Fibroblast of pulmonary artery (primary cell): ENCODE measurements at regions not wholly inside any gene's neighbourhood (a gene's known extent, or its start where the extent isn't known, plus 50 kb on each side); places are given as distances from the start of the nearest gene placed in this dataset.

Experiments
- DNase-seq: peaks from one replicate; pipeline ENCODE4 v3.0.0-alpha.2; 2010; ENCODE audit warnings: low read depth
- H3K4me3 ChIP-seq: replicated peaks from 2 replicates; pipeline ENCODE4 v1.5.1; 2011; ENCODE audit warnings: low read depth, mild to moderate bottlenecking, control low read depth, low read length, moderate library complexity
- TF ChIP-seq, protein P1 (sequence below): IDR thresholded peaks from 2 replicates; pipeline ENCODE4 v1.5.1; 2011; ENCODE audit warnings: mild to moderate bottlenecking, control low read depth, low read length, inconsistent platforms; ENCODE audit errors: missing control alignments

GRCh38 chr3:148441191-148441590, 256.5 kb upstream of the AGTR1 start:
- no peak overlapping the region for H3K4me3 ChIP-seq
- no peak for DNase-seq
- TF ChIP-seq, protein P1, sequence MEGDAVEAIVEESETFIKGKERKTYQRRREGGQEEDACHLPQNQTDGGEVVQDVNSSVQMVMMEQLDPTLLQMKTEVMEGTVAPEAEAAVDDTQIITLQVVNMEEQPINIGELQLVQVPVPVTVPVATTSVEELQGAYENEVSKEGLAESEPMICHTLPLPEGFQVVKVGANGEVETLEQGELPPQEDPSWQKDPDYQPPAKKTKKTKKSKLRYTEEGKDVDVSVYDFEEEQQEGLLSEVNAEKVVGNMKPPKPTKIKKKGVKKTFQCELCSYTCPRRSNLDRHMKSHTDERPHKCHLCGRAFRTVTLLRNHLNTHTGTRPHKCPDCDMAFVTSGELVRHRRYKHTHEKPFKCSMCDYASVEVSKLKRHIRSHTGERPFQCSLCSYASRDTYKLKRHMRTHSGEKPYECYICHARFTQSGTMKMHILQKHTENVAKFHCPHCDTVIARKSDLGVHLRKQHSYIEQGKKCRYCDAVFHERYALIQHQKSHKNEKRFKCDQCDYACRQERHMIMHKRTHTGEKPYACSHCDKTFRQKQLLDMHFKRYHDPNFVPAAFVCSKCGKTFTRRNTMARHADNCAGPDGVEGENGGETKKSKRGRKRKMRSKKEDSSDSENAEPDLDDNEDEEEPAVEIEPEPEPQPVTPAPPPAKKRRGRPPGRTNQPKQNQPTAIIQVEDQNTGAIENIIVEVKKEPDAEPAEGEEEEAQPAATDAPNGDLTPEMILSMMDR: no peak

DNA sequence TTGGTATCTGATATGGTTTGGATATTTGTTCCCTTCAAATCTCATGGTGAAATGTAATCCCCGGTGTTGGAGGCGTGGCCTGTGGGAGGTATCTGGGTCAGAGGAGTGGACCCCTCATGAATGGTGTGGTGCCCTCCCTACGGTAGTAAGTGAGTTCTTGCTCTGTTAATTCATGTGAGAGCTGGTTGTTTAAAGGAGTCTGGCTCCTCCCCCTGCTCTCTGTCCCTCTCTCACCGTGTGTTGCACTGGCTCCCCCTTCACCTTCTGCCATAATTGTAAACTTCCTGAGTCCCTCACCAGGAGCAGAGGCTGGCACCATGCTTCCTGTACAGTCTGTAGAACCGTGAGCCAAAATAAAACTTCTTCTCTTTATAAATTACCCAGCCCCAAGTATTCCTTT, 246.9 kb upstream of the AGTR1 start:
- TF ChIP-seq, protein P1: no peak
- no peak overlapping the region for H3K4me3 ChIP-seq
- DNase-seq: no peak

- DNase-seq: no peak
- H3K4me3 ChIP-seq: no peak overlapping the region
- TF ChIP-seq, protein P1: no peak
Observed at GRCh38 chr3:148451969-148452368, 245.7 kb upstream of the AGTR1 start.

DNA sequence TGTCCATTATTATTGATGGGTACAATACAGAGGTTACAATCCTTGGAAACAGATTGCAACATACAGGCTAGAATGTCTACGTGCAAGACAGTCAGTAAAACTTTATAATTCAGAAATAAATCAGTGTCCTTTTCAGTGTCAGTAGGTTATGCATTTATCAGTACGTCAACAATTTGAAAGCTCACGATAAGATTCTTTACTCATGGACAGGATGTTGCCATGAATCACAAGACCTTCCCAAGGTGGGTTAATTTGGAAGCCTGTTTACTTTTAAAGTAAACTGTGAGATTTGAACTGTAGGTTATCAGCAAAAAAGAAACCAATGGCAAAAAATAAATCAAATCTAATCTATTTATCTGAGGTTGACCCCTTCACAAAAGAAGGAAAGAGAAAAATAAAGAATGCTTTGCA, 243.9 kb upstream of the AGTR1 start:
- H3K4me3 ChIP-seq: no peak overlapping the region
- no peak for DNase-seq
- TF ChIP-seq, protein P1: no peak

DNA sequence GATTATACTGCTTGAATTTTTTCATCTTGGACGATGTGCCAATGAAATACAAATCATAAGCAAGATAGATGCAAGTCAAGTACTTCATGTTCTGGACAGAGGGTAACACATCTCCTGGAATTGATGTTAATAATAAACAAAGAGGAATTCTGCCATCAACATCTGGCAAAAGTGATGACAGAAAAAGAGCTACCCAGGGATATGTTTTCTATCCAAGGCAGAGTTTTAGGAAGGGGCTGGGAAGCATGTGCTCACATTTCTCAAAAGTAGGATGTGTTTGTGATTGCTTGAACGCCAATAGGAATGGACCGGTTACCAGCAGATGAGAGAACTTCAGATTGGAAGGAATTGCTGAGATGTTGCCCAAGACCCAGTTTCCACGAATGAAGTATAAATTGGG, 242.6 kb upstream of the AGTR1 start:
- no peak overlapping the region for H3K4me3 ChIP-seq
- TF ChIP-seq, protein P1: no peak
- no peak for DNase-seq

- TF ChIP-seq, protein P1: no peak
Observed at GRCh38 chr3:148457886-148458285, 239.8 kb upstream of the AGTR1 start.

DNA sequence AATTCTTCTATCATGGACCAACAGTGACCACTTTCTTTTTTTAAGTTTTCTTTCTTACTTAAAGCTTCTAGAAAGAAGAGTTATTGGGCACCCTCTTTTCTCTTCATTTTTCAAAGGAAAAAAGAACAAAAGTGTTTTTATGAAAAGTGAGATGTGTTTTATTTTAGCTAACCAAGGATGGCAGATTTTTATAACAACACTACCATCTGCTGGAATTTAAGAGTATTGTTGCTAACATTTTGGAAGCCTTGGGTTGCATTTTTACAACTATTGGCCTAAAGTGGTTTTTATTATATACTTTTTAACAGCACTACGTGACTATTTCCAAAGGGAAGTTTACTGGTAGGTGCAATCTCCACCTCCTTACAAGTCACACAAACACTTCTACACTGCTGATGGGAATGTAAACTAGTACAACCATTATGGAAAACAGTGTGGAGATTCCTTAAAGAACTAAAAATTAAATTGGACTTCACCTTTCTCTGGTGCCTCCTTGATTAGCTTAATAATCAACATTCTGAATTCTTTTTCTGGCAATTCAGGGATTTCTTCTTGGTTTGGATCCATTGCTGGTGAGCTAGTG, 237.7 kb upstream of the AGTR1 start:
- TF ChIP-seq, protein P1: peak; percentile 36
- peak; percentile 39 for DNase-seq

More at GRCh38 chr3:148457886-148458285, 239.8 kb upstream of the AGTR1 start:
- H3K4me3 ChIP-seq: no peak overlapping the region
- DNase-seq: no peak

More for the DNA sequence above, 237.7 kb upstream of the AGTR1 start:
- H3K4me3 ChIP-seq: no peak overlapping the region
